ENCODE measurements at regions not wholly inside any gene's neighbourhood (a gene's known extent, or its start where the extent isn't known, plus 50 kb on each side); places are given as distances from the start of the nearest gene placed in this dataset.

GRCh38 chr18:78922856-78923255, 56.8 kb upstream of the SALL3 start:
- Histone ChIP-seq H2AFZ (ENCODE audit: low read depth, low read length) (no peak overlapping the region), H3K9me3 (ENCODE audit: low read length) (no peaks in the 10 kb centered on the region), H3K27ac (ENCODE audit: low read length) (no peak overlapping the region), H3F3A (ENCODE audit: insufficient read depth, low read length, poor library complexity, severe bottlenecking) (no peaks in the 10 kb centered on the region), H3K79me2 (replicated peaks; ENCODE audit: insufficient read depth, low read length) (no peaks in the 10 kb centered on the region), H3K9me2 (ENCODE audit: insufficient read depth, low read length) (no peaks in the 10 kb centered on the region), H3K36me3 (ENCODE audit: insufficient read depth, low read length) (no peaks in the 10 kb centered on the region), H3K27me3 (ENCODE audit: insufficient read depth, low read depth, low read length) (no peaks in the 10 kb centered on the region), H3K4me2 (ENCODE audit: low read length) (no peak overlapping the region), H3K9ac (ENCODE audit: low read length) (no peak overlapping the region), H3K4me3 (ENCODE audit: low read length) (no peak overlapping the region), H4K20me1 (ENCODE audit: insufficient read depth) (no peaks in the 10 kb centered on the region)
- no peak for TF ChIP-seq MXI1 (conservative IDR thresholded peaks at IDR 0.05; ENCODE audit: poor library complexity, severe bottlenecking)
- no peak for TF ChIP-seq POLR2AphosphoS5 (IDR thresholded peaks at IDR 0.05)
- TF ChIP-seq CTCF (IDR thresholded peaks at IDR 0.05; ENCODE audit: poor library complexity, severe bottlenecking) = no peak
- no peak for TF ChIP-seq REST (IDR thresholded peaks at IDR 0.05; ENCODE audit: borderline replicate concordance)
- TF ChIP-seq EZH2 (IDR thresholded peaks at IDR 0.05; ENCODE audit: borderline replicate concordance, insufficient read depth, low read length, poor library complexity, severe bottlenecking) = no peak
- no peak for TF ChIP-seq RAD21 (conservative IDR thresholded peaks at IDR 0.05)
- TF ChIP-seq SMC3 (conservative IDR thresholded peaks at IDR 0.05; ENCODE audit: poor library complexity) = no peak

GRCh38 chr18:78924301-78924700, 55.3 kb upstream of the SALL3 start:
- H2AFZ ChIP-seq (ENCODE audit: low read depth, low read length) = no peak overlapping the region
- H3K4me2 ChIP-seq (ENCODE audit: low read length) = no peak overlapping the region
- no peak overlapping the region for H3K4me3 ChIP-seq (ENCODE audit: low read length)
- TF ChIP-seq EZH2 (IDR thresholded peaks at IDR 0.05; ENCODE audit: borderline replicate concordance, insufficient read depth, low read length, poor library complexity, severe bottlenecking) (no peak), RAD21 (conservative IDR thresholded peaks at IDR 0.05) (no peak), EP300 (conservative IDR thresholded peaks at IDR 0.05; ENCODE audit: poor library complexity, severe bottlenecking) (no peak), REST (IDR thresholded peaks at IDR 0.05; ENCODE audit: borderline replicate concordance) (no peak), SMC3 (conservative IDR thresholded peaks at IDR 0.05; ENCODE audit: poor library complexity) (no peak)
- H3K9ac ChIP-seq (ENCODE audit: low read length) = no peak overlapping the region
- H3K27me3 ChIP-seq (ENCODE audit: insufficient read depth, low read depth, low read length) = no peaks in the 10 kb centered on the region
- H3K9me3 ChIP-seq (ENCODE audit: low read length) = no peaks in the 10 kb centered on the region
- H3K27ac ChIP-seq (ENCODE audit: low read length) = no peak overlapping the region
- H3F3A ChIP-seq (ENCODE audit: insufficient read depth, low read length, poor library complexity, severe bottlenecking) = no peaks in the 10 kb centered on the region
- H3K9me2 ChIP-seq (ENCODE audit: insufficient read depth, low read length) = no peaks in the 10 kb centered on the region
- H3K79me2 ChIP-seq (replicated peaks; ENCODE audit: insufficient read depth, low read length) = no peaks in the 10 kb centered on the region
- no peaks in the 10 kb centered on the region for H4K20me1 ChIP-seq (ENCODE audit: insufficient read depth)
- H3K36me3 ChIP-seq (ENCODE audit: insufficient read depth, low read length) = no peaks in the 10 kb centered on the region
